ENCODE measurements at regions not wholly inside any gene's neighbourhood (a gene's known extent, or its start where the extent isn't known, plus 50 kb on each side); places are given as distances from the start of the nearest gene placed in this dataset.

GRCh38 chr14:71212093-71212492, 304.8 kb downstream of the PCNX1 start:
- intact Hi-C loops (cut with DNase I; ENCODE audit: low total_unique reads) = no loop called here
- H3K9me3 ChIP-seq = no peaks in the 10 kb centered on the region
- H3K27ac ChIP-seq = no peak overlapping the region
- H3K4me3 ChIP-seq = no peak overlapping the region
- TF ChIP-seq, protein P1, sequence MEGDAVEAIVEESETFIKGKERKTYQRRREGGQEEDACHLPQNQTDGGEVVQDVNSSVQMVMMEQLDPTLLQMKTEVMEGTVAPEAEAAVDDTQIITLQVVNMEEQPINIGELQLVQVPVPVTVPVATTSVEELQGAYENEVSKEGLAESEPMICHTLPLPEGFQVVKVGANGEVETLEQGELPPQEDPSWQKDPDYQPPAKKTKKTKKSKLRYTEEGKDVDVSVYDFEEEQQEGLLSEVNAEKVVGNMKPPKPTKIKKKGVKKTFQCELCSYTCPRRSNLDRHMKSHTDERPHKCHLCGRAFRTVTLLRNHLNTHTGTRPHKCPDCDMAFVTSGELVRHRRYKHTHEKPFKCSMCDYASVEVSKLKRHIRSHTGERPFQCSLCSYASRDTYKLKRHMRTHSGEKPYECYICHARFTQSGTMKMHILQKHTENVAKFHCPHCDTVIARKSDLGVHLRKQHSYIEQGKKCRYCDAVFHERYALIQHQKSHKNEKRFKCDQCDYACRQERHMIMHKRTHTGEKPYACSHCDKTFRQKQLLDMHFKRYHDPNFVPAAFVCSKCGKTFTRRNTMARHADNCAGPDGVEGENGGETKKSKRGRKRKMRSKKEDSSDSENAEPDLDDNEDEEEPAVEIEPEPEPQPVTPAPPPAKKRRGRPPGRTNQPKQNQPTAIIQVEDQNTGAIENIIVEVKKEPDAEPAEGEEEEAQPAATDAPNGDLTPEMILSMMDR (IDR thresholded peaks at IDR 0.05) = no peak
- no peaks in the 10 kb centered on the region for H3K36me3 ChIP-seq
- H3K4me1 ChIP-seq = peaks cover 0 to 17% (median 11%) of the 10 kb centered on the region in 4 donors
- no peak for DNase-seq
- H3K27me3 ChIP-seq = no peaks in the 10 kb centered on the region

- no peaks in the 10 kb centered on the region for H3K27me3 ChIP-seq
- H3K9me3 ChIP-seq = no peaks in the 10 kb centered on the region
- intact Hi-C loops (cut with DNase I; ENCODE audit: low total_unique reads) = no loop called here
- H3K36me3 ChIP-seq = no peaks in the 10 kb centered on the region
- H3K4me1 ChIP-seq = peaks cover 0 to 13% (median 6%) of the 10 kb centered on the region in 4 donors
- H3K4me3 ChIP-seq = no peak overlapping the region
- no peak overlapping the region for H3K27ac ChIP-seq
- DNase-seq = no peak
- TF ChIP-seq, protein P1 (IDR thresholded peaks at IDR 0.05) = no peak
Observed at GRCh38 chr14:71212683-71213107, 305.4 kb downstream of the PCNX1 start.

- no peaks in the 10 kb centered on the region for H3K36me3 ChIP-seq
- TF ChIP-seq, protein P1 (IDR thresholded peaks at IDR 0.05) = no peak
- H3K27me3 ChIP-seq = no peaks in the 10 kb centered on the region
- H3K27ac ChIP-seq = no peak overlapping the region
- H3K4me1 ChIP-seq = peaks cover 0 to 13% (median 7%) of the 10 kb centered on the region in 4 donors
- no peak overlapping the region for H3K4me3 ChIP-seq
- intact Hi-C loops (cut with DNase I; ENCODE audit: low total_unique reads) = no loop called here
- DNase-seq = no peak
- H3K9me3 ChIP-seq = no peaks in the 10 kb centered on the region
Observed at GRCh38 chr14:71214241-71214640, 307.0 kb downstream of the PCNX1 start.

DNA sequence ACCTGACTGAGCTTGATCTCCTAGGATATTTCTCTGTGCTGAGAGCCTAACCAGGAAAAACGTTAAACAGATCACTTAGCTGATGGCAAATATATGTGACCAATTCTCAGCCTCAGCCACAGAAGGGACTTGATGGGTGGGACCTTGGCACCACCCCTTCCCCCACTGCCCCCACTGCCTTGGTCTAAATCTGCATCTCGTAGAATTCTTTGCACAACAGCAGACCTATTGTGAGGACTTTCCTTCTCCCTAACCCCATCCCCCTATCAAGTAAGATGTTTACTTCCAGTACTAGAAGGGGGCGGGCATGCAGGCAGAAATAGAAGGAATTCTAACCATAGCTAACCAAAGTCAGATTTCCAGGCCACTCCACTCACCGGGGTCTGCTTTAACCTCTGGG, 313.2 kb downstream of the PCNX1 start:
- Histone ChIP-seq H3K4me3 (no peak overlapping the region), H3K9me3 (no peaks in the 10 kb centered on the region), H3K36me3 (no peaks in the 10 kb centered on the region), H3K27ac (no peak overlapping the region), H3K27me3 (no peaks in the 10 kb centered on the region), H3K4me1 (peaks cover 0 to 4% (median 0%) of the 10 kb centered on the region in 4 donors)
- no peak for DNase-seq
- intact Hi-C loops (cut with DNase I; ENCODE audit: low total_unique reads) = no loop called here
- TF ChIP-seq, protein P1 (IDR thresholded peaks at IDR 0.05) = no peak

DNA sequence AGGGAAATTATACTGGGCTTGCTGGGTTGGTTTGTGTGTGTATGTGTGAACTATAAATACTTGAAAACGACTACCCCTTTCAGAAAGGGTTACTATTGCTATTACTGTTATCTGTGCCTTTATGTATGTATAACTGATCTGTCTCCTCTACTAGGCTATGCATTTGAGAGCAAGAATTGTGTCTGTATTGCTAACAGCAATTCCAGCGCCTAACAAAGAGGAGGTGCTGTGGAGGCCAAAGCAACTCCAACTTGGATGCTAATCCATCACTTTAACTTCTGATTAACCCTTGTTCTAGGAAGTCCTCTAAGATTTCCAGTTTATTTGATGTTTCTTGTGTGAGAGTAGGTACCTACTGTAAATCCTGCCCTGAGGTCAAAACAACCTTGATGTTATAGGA, 313.9 kb downstream of the PCNX1 start:
- TF ChIP-seq, protein P1 (IDR thresholded peaks at IDR 0.05) = no peak
- Histone ChIP-seq H3K4me3 (no peak overlapping the region), H3K4me1 (peaks cover 0 to 4% (median 0%) of the 10 kb centered on the region in 4 donors), H3K27me3 (no peaks in the 10 kb centered on the region), H3K9me3 (no peaks in the 10 kb centered on the region), H3K27ac (no peak overlapping the region), H3K36me3 (no peaks in the 10 kb centered on the region)
- no peak for DNase-seq
- intact Hi-C loops (cut with DNase I; ENCODE audit: low total_unique reads) = no loop called here

GRCh38 chr14:71225113-71225512, 317.9 kb downstream of the PCNX1 start:
- H3K4me1 ChIP-seq = no peaks in the 10 kb centered on the region
- intact Hi-C loops (cut with DNase I; ENCODE audit: low total_unique reads) = no loop called here
- H3K27me3 ChIP-seq = no peaks in the 10 kb centered on the region
- no peak overlapping the region for H3K27ac ChIP-seq
- TF ChIP-seq, protein P1 (IDR thresholded peaks at IDR 0.05) = no peak
- no peak for DNase-seq
- H3K36me3 ChIP-seq = no peaks in the 10 kb centered on the region
- no peak overlapping the region for H3K4me3 ChIP-seq
- no peaks in the 10 kb centered on the region for H3K9me3 ChIP-seq

Measured in tibial artery (tissue), 4 donors.